Endothelial cell of umbilical vein (primary cell): ENCODE measurements at regions not wholly inside any gene's neighbourhood (a gene's known extent, or its start where the extent isn't known, plus 50 kb on each side); places are given as distances from the start of the nearest gene placed in this dataset.

Experiments used
- BruUV-seq: library from RNA; stranded (reverse); fragments of 400-500 nt; replicated peaks from 2 replicates; lab custom pipeline; 2021; lab: Mats Ljungman, UMichigan
- CTCF ChIA-PET: fragments of 300-600, 350-600 bp; sonication (Branson Sonifier 250); formaldehyde crosslinking; loops from one replicate; lab custom pipeline; 2021; ENCODE audit warnings: antibody characterized with exemption, inconsistent platforms; lab: Charles Lee
- POLR2A ChIA-PET: fragments of 300-600, 350-600 bp; sonication (Branson Sonifier 250); formaldehyde crosslinking; loops from one replicate; lab custom pipeline; 2021; ENCODE audit warnings: antibody characterized with exemption, inconsistent platforms; lab: Charles Lee
- DNase-seq: peaks from one replicate; pipeline ENCODE4 v3.0.0-alpha.2; 2011; ENCODE audit warnings: low read depth, low spot score
- FAIRE-seq: peaks from 2 replicates; lab custom pipeline; 2011; peaks lifted over from hg19 to GRCh38; lab: Jason Lieb, UNC
- H2AFZ ChIP-seq: 2 replicates; pipeline ENCODE4 v1.6.0; 2012; ENCODE audit warnings: low read depth, low read length, control low read depth, inconsistent platforms
- H3K27ac ChIP-seq: 2 replicates; pipeline ENCODE4 v1.5.1; 2011; ENCODE audit warnings: low read depth, mild to moderate bottlenecking, control low read depth, low read length, moderate library complexity; ENCODE audit not compliant: insufficient read depth
- H3K27me3 ChIP-seq, 2 experiments: 2 replicates each; pipeline versions ENCODE4 v1.6.0 to v1.6.1; 2011; ENCODE audit warnings: low read length in 2 of 2, mixed read lengths in 1 of 2; ENCODE audit not compliant: control insufficient read depth in 2 of 2, insufficient read depth in 2 of 2
- H3K36me3 ChIP-seq, 2 experiments: 2 replicates in 1 of 2; 3 replicates in 1 of 2; pipeline ENCODE4 v1.5.1; 2011; ENCODE audit warnings: low read length in 2 of 2, mild to moderate bottlenecking in 1 of 2, moderate library complexity in 1 of 2; ENCODE audit not compliant: control insufficient read depth in 2 of 2, insufficient read depth in 2 of 2; ENCODE audit errors: extremely low read depth in 1 of 2
- H3K4me1 ChIP-seq: 3 replicates; pipeline ENCODE4 v1.5.1; 2011; ENCODE audit warnings: mild to moderate bottlenecking, low read length; ENCODE audit not compliant: control insufficient read depth, insufficient read depth; ENCODE audit errors: extremely low read depth
- H3K4me2 ChIP-seq: 2 replicates; pipeline ENCODE4 v1.6.1; 2011; ENCODE audit warnings: low read length, control low read depth, mixed read lengths; ENCODE audit not compliant: insufficient read depth
- H3K4me3 ChIP-seq, 3 experiments: fragments of 200-600 bp in 1 of 3; sonication (generic), shearing (Covaris generic) in 1 of 3; replicated peaks in 1 of 3; 2 replicates each; pipeline ENCODE4 v1.5.1; 2011 to 2016; ENCODE audit warnings: control low read depth in 3 of 3, low read length in 3 of 3, mild to moderate bottlenecking in 2 of 3, inconsistent platforms in 1 of 3, low read depth in 1 of 3, moderate library complexity in 1 of 3; ENCODE audit not compliant: insufficient read depth in 1 of 3
- H3K79me2 ChIP-seq: 2 replicates; pipeline ENCODE4 v1.6.0; 2012; ENCODE audit warnings: low read length, inconsistent platforms; ENCODE audit not compliant: control insufficient read depth, insufficient read depth
- H3K9ac ChIP-seq: replicated peaks from 2 replicates; pipeline ENCODE3; 2011; ENCODE audit warnings: low read length, control low read depth; ENCODE audit not compliant: insufficient read depth; ENCODE audit errors: extremely low read depth
- H3K9me1 ChIP-seq: replicated peaks from 3 replicates; pipeline ENCODE4 v1.6.0; 2011; ENCODE audit warnings: mild to moderate bottlenecking, low read length; ENCODE audit not compliant: control insufficient read depth, insufficient read depth; ENCODE audit errors: extremely low read depth
- H3K9me3 ChIP-seq: replicated peaks from 2 replicates; pipeline ENCODE4 v1.5.1; 2012; ENCODE audit warnings: low read length, inconsistent platforms; ENCODE audit not compliant: control insufficient read depth, insufficient read depth
- H4K20me1 ChIP-seq: replicated peaks from 2 replicates; pipeline ENCODE3; 2011; ENCODE audit warnings: mild to moderate bottlenecking, low read length; ENCODE audit not compliant: control insufficient read depth, insufficient read depth; ENCODE audit errors: extremely low read depth
- CTCF ChIP-seq, 2 donors: IDR thresholded peaks; 1 replicate in 1 of 2; 2 replicates in 1 of 2; pipeline ENCODE4 v1.5.1; 2011; ENCODE audit warnings: low read length in 2 of 2, mild to moderate bottlenecking in 2 of 2, moderate library complexity in 2 of 2, control low read depth in 1 of 2, inconsistent platforms in 1 of 2, low read depth in 1 of 2; ENCODE audit not compliant: insufficient read depth in 1 of 2; ENCODE audit errors: extremely low read depth in 1 of 2
- EZH2 ChIP-seq: IDR thresholded peaks from 2 replicates; pipeline ENCODE4 v1.6.1; 2012; ENCODE audit warnings: borderline replicate concordance, low read depth, mild to moderate bottlenecking, moderate library complexity, low read length, inconsistent platforms; ENCODE audit not compliant: severe bottlenecking
- FOS ChIP-seq: IDR thresholded peaks from 2 replicates; pipeline ENCODE4 v1.6.1; 2011; ENCODE audit warnings: mild to moderate bottlenecking, low read length, moderate library complexity, borderline replicate concordance; ENCODE audit not compliant: insufficient read depth
- MAX ChIP-seq: IDR thresholded peaks from 2 replicates; pipeline ENCODE4 v1.6.1; 2011; ENCODE audit not compliant: insufficient read depth, insufficient read length
- MYC ChIP-seq: IDR thresholded peaks from one replicate; pipeline ENCODE4 v1.6.1; 2011; ENCODE audit warnings: mild to moderate bottlenecking, low read depth, low read length
- POLR2AphosphoS5 ChIP-seq: IDR thresholded peaks from 2 replicates; pipeline ENCODE4 v1.6.1; 2012; ENCODE audit warnings: low read depth, mild to moderate bottlenecking, control low read depth, low read length, moderate library complexity; ENCODE audit not compliant: insufficient read depth
- dilution Hi-C: fragments of 300-500 bp; cut with MboI; formaldehyde crosslinking; loops from one replicate; pipeline ENCODE4 v1.15.0; 2019; ENCODE audit warnings: low sequenced_read_pairs; ENCODE audit not compliant: extremely low pct_ligation_motif_present
- intact Hi-C: fragments of 100-400 bp; cut with micrococcal nuclease; formaldehyde crosslinking; loops from one replicate; pipeline ENCODE4 v1.10.0; 2022

GRCh38 chr1:69272684-69273083 lies 295.0 kb upstream of the LRRC7 start:
- H3K9ac ChIP-seq, result no peak overlapping the region
- DNase-seq (no peak), FAIRE-seq (no peak)
- dilution Hi-C loops (no loop called here), intact Hi-C loops (no loop called here)
- ChIA-PET POLR2A (no interaction called here), CTCF (no interaction called here)
- H3K36me3 ChIP-seq, result no peaks in the 10 kb centered on the region
- no peak for TF ChIP-seq POLR2AphosphoS5
- TF ChIP-seq CTCF (IDR thresholded peaks at IDR 0.05; ENCODE audit: extremely low read depth in 1 of 2, insufficient read depth in 1 of 2, low read depth in 1 of 2, low read length in 2 of 2), result no peak
- TF ChIP-seq EZH2, result no peak
- TF ChIP-seq MAX, result no peak
- no peaks in the 10 kb centered on the region for H3K9me3 ChIP-seq
- H3K4me3 ChIP-seq, result no peak overlapping the region
- no peaks in the 10 kb centered on the region for H3K4me1 ChIP-seq
- BruUV-seq, result no TSS peak
- H3K27me3 ChIP-seq, result no peaks in the 10 kb centered on the region
- no peaks in the 10 kb centered on the region for H3K9me1 ChIP-seq
- H3K4me2 ChIP-seq, result no peak overlapping the region
- H3K27ac ChIP-seq, result no peak overlapping the region
- H4K20me1 ChIP-seq, result no peaks in the 10 kb centered on the region
- no peaks in the 10 kb centered on the region for H3K79me2 ChIP-seq
- H2AFZ ChIP-seq, result no peak overlapping the region

GRCh38 chr1:69278923-69279322 lies 288.8 kb upstream of the LRRC7 start:
- TF ChIP-seq MYC, result no peak
- no peak for TF ChIP-seq POLR2AphosphoS5
- TF ChIP-seq FOS, result no peak
- TF ChIP-seq EZH2, result no peak

More at GRCh38 chr1:69278923-69279322, 288.8 kb upstream of the LRRC7 start:
- no peak for DNase-seq
- POLR2A ChIA-PET, result no interaction called here
- H3K9me3 ChIP-seq, result no peaks in the 10 kb centered on the region
- no peaks in the 10 kb centered on the region for H3K79me2 ChIP-seq
- no peaks in the 10 kb centered on the region for H4K20me1 ChIP-seq
- H3K4me2 ChIP-seq, result no peak overlapping the region
- dilution Hi-C loops, result no loop called here
- H3K4me3 ChIP-seq, result no peak overlapping the region
- H2AFZ ChIP-seq, result no peak overlapping the region
- H3K27ac ChIP-seq, result no peak overlapping the region
- no peaks in the 10 kb centered on the region for H3K4me1 ChIP-seq
- CTCF ChIA-PET, result no interaction called here
- no peaks in the 10 kb centered on the region for H3K36me3 ChIP-seq
- no TSS peak for BruUV-seq
- no peaks in the 10 kb centered on the region for H3K27me3 ChIP-seq
- intact Hi-C loops, result no loop called here
- H3K9me1 ChIP-seq, result no peaks in the 10 kb centered on the region
- H3K9ac ChIP-seq, result no peak overlapping the region
- no peak for FAIRE-seq
